Spleen (tissue), 11 donors: ENCODE measurements at regions not wholly inside any gene's neighbourhood (a gene's known extent, or its start where the extent isn't known, plus 50 kb on each side); places are given as distances from the start of the nearest gene placed in this dataset.

Source experiments
- DNase-seq: peaks from one replicate; pipeline ENCODE4 v3.0.0-alpha.2; 2020
- H3K27ac ChIP-seq, 8 donors: fragments of 200-600 bp; sonication (generic) in 7 of 8; 1 replicate in 4 of 8; 2 replicates in 4 of 8; pipeline versions ENCODE4 v1.5.0 to v1.8.0; 2016 to 2021; ENCODE audit warnings: inconsistent platforms in 4 of 8, mild to moderate bottlenecking in 4 of 8, moderate library complexity in 1 of 8
- H3K27me3 ChIP-seq, 7 donors: fragments of 200-600 bp; sonication (generic) in 6 of 7; replicated peaks in 1 of 7; 1 replicate in 4 of 7; 2 replicates in 3 of 7; pipeline versions ENCODE4 v1.5.0 to v1.8.0; 2016 to 2021; ENCODE audit warnings: inconsistent platforms in 3 of 7, mild to moderate bottlenecking in 1 of 7
- H3K36me3 ChIP-seq, 6 donors: fragments of 200-600 bp; sonication (generic) in 5 of 6; 1 replicate in 4 of 6; 2 replicates in 2 of 6; pipeline versions ENCODE4 v1.5.0 to v1.8.0; 2016 to 2021; ENCODE audit warnings: inconsistent platforms in 2 of 6
- H3K4me1 ChIP-seq, 6 donors: fragments of 200-600 bp; sonication (generic) in 5 of 6; 1 replicate in 3 of 6; 2 replicates in 3 of 6; pipeline versions ENCODE4 v1.5.0 to v1.8.0; 2016 to 2021; ENCODE audit warnings: inconsistent platforms in 3 of 6
- H3K4me3 ChIP-seq, 8 donors: fragments of 200-600 bp; sonication (generic) in 7 of 8; 1 replicate in 4 of 8; 2 replicates in 4 of 8; pipeline versions ENCODE4 v1.5.0 to v1.8.0; 2016 to 2021; ENCODE audit warnings: inconsistent platforms in 4 of 8, mild to moderate bottlenecking in 4 of 8, moderate library complexity in 2 of 8
- H3K9me3 ChIP-seq, 8 donors: fragments of 200-600 bp; sonication (generic) in 7 of 8; 1 replicate in 4 of 8; 2 replicates in 4 of 8; pipeline versions ENCODE4 v1.5.0 to v1.8.0; 2016 to 2021; ENCODE audit warnings: inconsistent platforms in 4 of 8
- POLR2A ChIP-seq, 3 donors: fragments of 450-650 bp; IDR thresholded peaks; one replicate each; pipeline ENCODE4 v1.5.1; 2017; ENCODE audit warnings: antibody characterized with exemption in 3 of 3, mild to moderate bottlenecking in 1 of 3
- POLR2AphosphoS5 ChIP-seq, 3 donors: sonication (generic); formaldehyde crosslinking; IDR thresholded peaks; one replicate each; pipeline ENCODE4 v1.5.1; 2017; ENCODE audit warnings: antibody characterized with exemption in 3 of 3
- WGBS, 5 donors: extraction: QIAGEN DNeasy Blood & Tissue Kit in 3 of 5; methylation state at CpG; one replicate each; pipeline versions ENCODE4 v1.1.5 to v1.1.7; 2013 to 2018; 5-methylcytosine and 5-hydroxymethylcytosine counted together
- intact Hi-C: fragments of 100-400 bp; cut with DNase I; formaldehyde crosslinking; loops from one replicate; pipeline ENCODE4 v1.15.0; 2023; ENCODE audit warnings: low total_unique reads
- TF ChIP-seq, protein P1 (sequence below), 11 experiments: fragments of 200-600 bp in 7 of 11; fragments of 450-650 bp in 4 of 11; sonication (generic) in 4 of 11; IDR thresholded peaks in 8 of 11; conservative IDR thresholded peaks in 3 of 11; 1 replicate in 7 of 11; 2 replicates in 4 of 11; pipeline versions ENCODE4 v1.4.0 to v1.8.0; 2016 to 2021; ENCODE audit warnings: antibody characterized with exemption in 11 of 11, inconsistent platforms in 4 of 11, mild to moderate bottlenecking in 1 of 11
- donor health status: healthy with polysubstance abuse.
- donor health status: DM: no; HTN: no; CAD: no; lungs with moderate emphysema.
- donor health status: DM: no; HTN: no; CAD: no.
- donor health status: Bipolar disorder and iron deficiency.
- donor health status: healthy.
- donor health status: DM: no; HTN: no; CAD: no.
- donor health status: DM: yes; HTN: yes; CAD: no.

DNA sequence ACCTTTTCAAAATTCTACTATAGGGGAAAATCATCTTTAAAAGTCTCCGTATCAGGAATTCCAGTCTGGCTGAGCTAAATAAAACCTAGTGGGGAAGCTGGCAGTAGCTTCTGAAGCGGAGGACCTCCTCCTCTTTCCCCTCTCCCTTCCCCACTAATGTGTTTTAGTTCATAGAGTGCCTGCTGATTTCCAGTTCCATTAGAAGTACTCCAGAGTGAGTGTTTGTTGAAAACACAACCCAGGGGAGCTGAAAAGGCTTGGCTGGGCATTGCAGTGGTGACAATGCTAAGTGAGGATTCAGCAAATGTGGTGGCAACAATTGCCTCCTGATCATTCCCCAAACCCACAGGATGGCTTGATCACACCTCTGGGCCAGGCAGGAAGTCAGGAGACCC is 144.2 kb upstream of the FRMD6 start:
- H3K36me3 ChIP-seq, result no peaks in the 10 kb centered on the region
- intact Hi-C loops, result no loop called here
- DNase-seq, result no peak
- peaks cover 0 to 39% (median 0%) of the 10 kb centered on the region in 7 donors for H3K27me3 ChIP-seq
- TF ChIP-seq POLR2AphosphoS5 (IDR thresholded peaks at IDR 0.05) (no peak), POLR2A (IDR thresholded peaks at IDR 0.05) (no peak)
- TF ChIP-seq, protein P1, sequence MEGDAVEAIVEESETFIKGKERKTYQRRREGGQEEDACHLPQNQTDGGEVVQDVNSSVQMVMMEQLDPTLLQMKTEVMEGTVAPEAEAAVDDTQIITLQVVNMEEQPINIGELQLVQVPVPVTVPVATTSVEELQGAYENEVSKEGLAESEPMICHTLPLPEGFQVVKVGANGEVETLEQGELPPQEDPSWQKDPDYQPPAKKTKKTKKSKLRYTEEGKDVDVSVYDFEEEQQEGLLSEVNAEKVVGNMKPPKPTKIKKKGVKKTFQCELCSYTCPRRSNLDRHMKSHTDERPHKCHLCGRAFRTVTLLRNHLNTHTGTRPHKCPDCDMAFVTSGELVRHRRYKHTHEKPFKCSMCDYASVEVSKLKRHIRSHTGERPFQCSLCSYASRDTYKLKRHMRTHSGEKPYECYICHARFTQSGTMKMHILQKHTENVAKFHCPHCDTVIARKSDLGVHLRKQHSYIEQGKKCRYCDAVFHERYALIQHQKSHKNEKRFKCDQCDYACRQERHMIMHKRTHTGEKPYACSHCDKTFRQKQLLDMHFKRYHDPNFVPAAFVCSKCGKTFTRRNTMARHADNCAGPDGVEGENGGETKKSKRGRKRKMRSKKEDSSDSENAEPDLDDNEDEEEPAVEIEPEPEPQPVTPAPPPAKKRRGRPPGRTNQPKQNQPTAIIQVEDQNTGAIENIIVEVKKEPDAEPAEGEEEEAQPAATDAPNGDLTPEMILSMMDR (IDR thresholded peaks at IDR 0.05 in 8 of 11, conservative IDR thresholded peaks at IDR 0.05 in 3 of 11), result no peak
- 75 to 100% (median 78%) methylated on average over 2 of the region's 2 CpGs for WGBS, 5 donors
- no peak overlapping the region for H3K4me3 ChIP-seq
- peaks cover 0 to 4% (median 0%) of the 10 kb centered on the region in 8 donors for H3K9me3 ChIP-seq
- peaks cover 0 to 11% (median 0%) of the 10 kb centered on the region in 6 donors for H3K4me1 ChIP-seq
- peak overlapping the region in 5 of 8 donors; percentile 5 to 60 (median 46) for H3K27ac ChIP-seq

DNA sequence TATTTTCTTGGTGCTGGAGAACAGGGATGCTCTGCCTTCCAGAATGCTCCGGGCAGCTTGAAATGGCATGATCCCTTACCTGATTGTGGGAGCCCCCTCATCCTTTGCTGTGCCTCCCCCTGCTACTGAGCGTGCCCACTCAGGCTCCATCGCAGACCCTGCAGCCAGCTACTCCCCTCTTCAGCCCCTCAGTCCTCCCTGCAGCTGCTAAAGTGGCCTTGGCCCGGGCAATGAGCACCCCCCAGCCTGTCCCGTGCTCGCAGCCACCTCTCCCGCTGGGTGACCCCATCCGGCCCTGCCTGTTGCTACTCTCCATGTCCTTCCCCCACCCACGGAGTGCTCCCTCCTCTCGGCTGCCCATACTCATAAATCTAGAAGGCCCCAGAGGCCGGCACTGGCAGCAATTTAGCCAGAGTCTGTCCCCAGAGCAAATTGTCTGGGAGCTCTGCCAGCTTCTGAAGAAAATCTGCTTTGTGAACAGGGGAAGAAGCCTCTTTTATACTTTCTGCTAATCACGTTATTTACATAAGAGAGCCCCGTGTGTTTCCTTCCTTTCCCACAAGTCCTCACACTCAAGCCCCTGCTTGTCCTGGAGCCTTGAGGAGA is 143.7 kb upstream of the FRMD6 start:
- peaks cover 0 to 11% (median 0%) of the 10 kb centered on the region in 6 donors for H3K4me1 ChIP-seq
- TF ChIP-seq POLR2AphosphoS5 (IDR thresholded peaks at IDR 0.05) (peak in 2 of 3 donors; percentile 36 to 38), POLR2A (IDR thresholded peaks at IDR 0.05) (no peak)
- TF ChIP-seq, protein P1 (IDR thresholded peaks at IDR 0.05 in 8 of 11, conservative IDR thresholded peaks at IDR 0.05 in 3 of 11), result no peak
- peaks cover 0 to 39% (median 0%) of the 10 kb centered on the region in 7 donors for H3K27me3 ChIP-seq
- H3K36me3 ChIP-seq, result no peaks in the 10 kb centered on the region
- intact Hi-C loops, result no loop called here
- DNase-seq, result no peak
- H3K4me3 ChIP-seq, result no peak overlapping the region
- H3K9me3 ChIP-seq, result no peaks in the 10 kb centered on the region
- WGBS, 5 donors, result 17 to 32% (median 22%) methylated on average over 12 to 13 of the region's 13 CpGs
- H3K27ac ChIP-seq, result peak overlapping the region in 6 of 8 donors; percentile 5 to 60 (median 36)

DNA sequence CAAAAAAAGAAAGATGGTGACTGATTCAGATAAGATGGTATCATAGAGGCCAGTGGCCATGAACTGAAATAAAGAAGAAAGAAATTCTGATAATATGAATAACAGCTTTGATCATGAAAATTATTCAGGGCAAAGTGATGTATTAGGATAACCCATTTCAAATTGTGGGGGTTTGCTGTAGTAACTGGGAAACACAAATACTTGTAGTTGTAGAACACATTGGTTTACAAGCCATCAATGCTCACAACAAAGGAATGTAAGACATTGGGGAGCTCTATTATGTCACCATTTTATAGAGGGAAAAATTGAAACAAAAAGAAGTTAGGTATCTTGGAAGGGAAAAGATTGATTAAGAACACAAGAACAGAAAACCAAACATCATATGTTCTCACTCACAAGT is 140.4 kb upstream of the FRMD6 start:
- Histone ChIP-seq H3K27ac (no peak overlapping the region), H3K36me3 (no peaks in the 10 kb centered on the region), H3K4me1 (peaks cover 0 to 11% (median 0%) of the 10 kb centered on the region in 6 donors), H3K27me3 (peaks cover 0 to 21% (median 0%) of the 10 kb centered on the region in 7 donors), H3K9me3 (no peaks in the 10 kb centered on the region), H3K4me3 (no peak overlapping the region)
- intact Hi-C loops, result no loop called here
- no peak for TF ChIP-seq POLR2A (IDR thresholded peaks at IDR 0.05)
- no peak for DNase-seq

DNA sequence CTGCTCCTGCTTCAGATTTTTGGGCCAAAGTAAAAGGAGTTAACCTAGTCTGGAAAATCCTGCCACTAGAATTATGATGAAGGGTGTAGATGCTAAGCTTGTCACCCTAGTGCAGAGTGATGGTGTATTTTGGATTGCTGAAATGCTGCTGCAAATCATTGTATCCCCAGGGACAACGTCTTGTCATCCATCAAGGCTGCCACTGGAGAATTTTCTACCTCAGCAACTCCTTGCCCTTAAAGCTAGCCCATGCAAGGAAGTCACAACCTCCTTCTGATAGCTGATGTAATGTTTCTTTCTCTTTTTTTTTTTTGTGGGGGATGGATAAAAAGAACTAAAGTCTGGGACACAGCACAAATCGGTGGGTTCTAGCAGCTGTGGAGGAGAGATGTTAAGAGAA is 139.4 kb upstream of the FRMD6 start:
- no peaks in the 10 kb centered on the region for H3K36me3 ChIP-seq
- no peaks in the 10 kb centered on the region for H3K9me3 ChIP-seq
- H3K4me3 ChIP-seq, result no peak overlapping the region
- intact Hi-C loops, result no loop called here
- peaks cover 0 to 11% (median 0%) of the 10 kb centered on the region in 6 donors for H3K4me1 ChIP-seq
- WGBS, 5 donors, result 46 to 80% (median 50%) methylated on average over 2 of the region's 2 CpGs
- no peak overlapping the region for H3K27ac ChIP-seq
- TF ChIP-seq, protein P1 (IDR thresholded peaks at IDR 0.05 in 8 of 11, conservative IDR thresholded peaks at IDR 0.05 in 3 of 11), result no peak
- TF ChIP-seq POLR2AphosphoS5 (IDR thresholded peaks at IDR 0.05) (no peak), POLR2A (IDR thresholded peaks at IDR 0.05) (no peak)
- DNase-seq, result no peak
- peaks cover 0 to 14% (median 0%) of the 10 kb centered on the region in 7 donors for H3K27me3 ChIP-seq
